Activated CD8-positive, alpha-beta memory T cell treated with anti-CD3 and anti-CD28 coated beads for 36 hours (primary cell): ENCODE measurements at regions not wholly inside any gene's neighbourhood (a gene's known extent, or its start where the extent isn't known, plus 50 kb on each side); places are given as distances from the start of the nearest gene placed in this dataset.

Experiments used
- CTCF ChIA-PET: fragments of 350-600 bp; sonication (Branson Sonifier 250); formaldehyde crosslinking; loops from one replicate; lab custom pipeline; 2021; ENCODE audit warnings: antibody characterized with exemption; lab: Charles Lee
- POLR2A ChIA-PET: fragments of 350-600 bp; sonication (Branson Sonifier 250); formaldehyde crosslinking; loops from one replicate; lab custom pipeline; 2021; ENCODE audit warnings: antibody characterized with exemption; lab: Charles Lee

GRCh38 chr13:30052120-30052519 is 201.7 kb upstream of the UBL3 start:
- ChIA-PET CTCF (interaction anchor here (0.6 kb wide), 1 partner anchor 22 kb away, joined by 3 read pairs; no protein-coding TSS in a partner anchor), POLR2A (no interaction called here)

DNA sequence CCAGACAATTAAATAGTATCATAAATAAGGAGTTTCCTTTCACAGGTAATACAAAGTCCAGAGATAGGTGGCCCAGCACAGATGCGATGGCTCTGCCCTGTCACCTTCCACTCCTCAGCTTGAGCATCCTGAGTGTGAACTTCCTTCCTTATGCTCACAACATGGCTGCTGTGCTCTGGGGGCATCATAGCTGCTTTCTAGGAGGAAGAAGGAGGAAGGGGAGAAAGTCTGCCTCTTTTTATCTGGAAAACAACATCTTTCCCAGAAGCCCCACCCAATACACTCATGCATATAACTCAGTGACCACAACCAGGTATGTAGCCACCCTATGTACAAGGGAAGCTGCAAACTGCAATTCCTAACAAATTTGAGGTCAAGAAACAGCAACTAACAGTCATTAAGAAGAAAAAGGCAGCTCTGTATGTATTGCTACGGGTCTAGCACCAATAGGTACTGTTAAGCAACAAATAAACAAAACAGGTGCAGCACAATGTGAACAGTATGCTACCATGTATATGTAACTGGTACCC is 201.2 kb upstream of the UBL3 start:
- ChIA-PET CTCF (interaction anchor here (0.6 kb wide), 1 partner anchor 22 kb away, joined by 3 read pairs; no protein-coding TSS in a partner anchor), POLR2A (no interaction called here)

DNA sequence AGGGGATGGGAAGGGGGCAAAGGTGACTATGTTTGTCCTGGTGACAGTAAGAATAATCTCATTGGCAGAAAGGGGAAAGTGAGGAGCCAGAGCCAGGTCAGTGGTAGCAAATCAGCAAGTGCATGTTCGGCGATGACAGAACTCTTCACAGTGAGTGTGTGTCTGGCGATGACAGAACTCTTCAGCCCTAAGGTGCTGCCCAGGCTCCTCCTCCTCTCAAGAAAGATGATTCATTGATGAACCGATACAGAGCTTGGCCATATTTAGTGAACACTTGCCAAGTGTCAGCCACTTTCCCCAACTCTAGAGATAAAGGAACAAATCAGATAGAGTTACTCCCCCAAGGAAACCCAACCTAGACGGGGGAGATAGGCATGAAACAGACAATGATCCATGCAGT is 199.3 kb upstream of the UBL3 start:
- ChIA-PET CTCF (no interaction called here), POLR2A (no interaction called here)

DNA sequence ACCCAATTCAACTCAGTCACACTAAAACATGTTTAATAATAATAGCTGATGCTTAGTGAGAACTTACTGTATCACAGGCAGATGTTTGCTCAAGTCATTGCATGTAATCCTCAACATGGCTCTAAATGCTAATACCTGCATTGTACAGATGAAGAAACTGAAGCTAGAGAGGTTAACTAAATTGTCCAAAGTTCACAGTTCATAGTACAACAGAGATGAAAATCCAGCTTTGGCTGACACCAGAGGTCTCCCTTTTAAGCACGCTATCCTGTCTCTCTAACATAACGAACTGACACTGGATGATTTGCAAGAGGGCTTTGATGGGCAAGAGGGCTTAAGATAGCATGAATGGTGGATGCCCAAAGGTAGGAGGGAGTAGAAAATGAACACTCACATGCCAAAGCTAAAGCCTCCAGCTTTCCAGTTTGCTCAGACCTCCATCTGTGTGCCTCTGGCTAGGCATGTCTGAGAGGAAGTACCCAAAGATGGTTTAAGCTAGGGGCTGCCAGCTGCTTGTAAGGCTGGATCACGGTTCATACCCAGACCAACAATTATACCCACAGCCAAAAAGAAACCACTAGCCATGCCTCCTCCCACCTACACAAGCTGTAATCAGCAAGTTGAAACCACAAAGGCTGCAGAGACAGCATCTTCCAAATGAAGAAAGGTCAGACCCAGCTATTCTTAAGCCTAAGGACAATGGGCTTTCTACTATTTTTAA is 196.9 kb upstream of the UBL3 start:
- CTCF ChIA-PET: no interaction called here
- POLR2A ChIA-PET: no interaction called here

- POLR2A ChIA-PET: no interaction called here
- CTCF ChIA-PET: no interaction called here
Measured at GRCh38 chr13:30045916-30046704, 195.7 kb upstream of the UBL3 start.

- CTCF ChIA-PET: no interaction called here
- POLR2A ChIA-PET: no interaction called here
Measured at GRCh38 chr13:30044932-30045331, 194.5 kb upstream of the UBL3 start.

GRCh38 chr13:30043631-30043925 is 193.2 kb upstream of the UBL3 start:
- POLR2A ChIA-PET: no interaction called here
- CTCF ChIA-PET: no interaction called here

DNA sequence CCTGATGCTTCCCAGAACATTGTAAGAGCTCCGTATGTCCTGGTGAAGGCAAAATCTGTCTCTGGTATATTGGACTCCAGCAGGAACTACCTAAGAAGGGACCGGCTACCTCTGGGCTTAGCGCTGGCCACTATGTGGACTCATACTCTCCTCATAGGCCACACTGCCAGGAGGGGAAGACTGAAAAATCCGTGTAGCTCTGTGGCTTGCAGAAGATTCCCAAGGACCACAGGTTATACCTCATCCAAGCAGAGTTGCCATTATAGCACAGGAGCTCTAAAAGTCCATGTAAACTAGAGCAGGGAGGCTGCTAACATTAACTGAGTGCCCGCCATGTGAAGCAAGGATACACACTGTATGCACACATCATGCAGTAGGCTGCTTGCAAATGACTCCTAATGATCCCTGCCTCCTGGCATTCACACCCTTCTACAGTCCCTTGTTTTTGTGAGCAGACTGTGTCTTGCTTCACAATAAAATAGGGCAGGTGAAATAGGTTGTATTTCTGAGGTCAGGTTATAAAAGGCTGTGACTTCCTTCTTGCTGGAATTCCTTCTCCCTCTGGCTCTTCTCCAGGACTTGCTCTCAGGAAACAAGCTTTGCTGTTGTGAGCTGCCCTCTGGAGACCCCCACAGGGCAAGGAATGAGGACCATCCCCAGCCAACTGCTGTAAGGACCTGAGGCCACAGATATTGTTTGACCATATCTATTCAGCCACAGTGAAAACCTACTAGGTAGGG is 192.6 kb upstream of the UBL3 start:
- POLR2A ChIA-PET: no interaction called here
- CTCF ChIA-PET: no interaction called here

DNA sequence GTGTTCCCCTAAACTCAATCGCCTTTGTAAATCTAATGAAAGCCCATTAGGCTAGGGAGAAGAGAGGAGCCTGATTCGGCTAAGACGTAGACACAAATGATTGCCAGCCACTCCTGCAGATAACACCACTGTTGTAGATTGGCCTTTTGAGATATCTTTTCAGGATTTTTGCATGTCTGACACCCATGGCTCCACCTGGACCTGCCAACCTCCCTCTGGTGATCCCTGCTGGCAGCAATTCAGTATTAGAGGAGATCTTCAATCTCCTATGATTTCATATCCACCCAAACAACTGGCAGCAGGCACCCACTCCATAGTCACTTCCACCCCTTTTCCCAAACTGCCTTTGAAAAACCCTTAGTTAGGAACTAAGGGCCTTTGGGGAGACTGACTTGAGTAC is 191.9 kb upstream of the UBL3 start:
- CTCF ChIA-PET: no interaction called here
- POLR2A ChIA-PET: no interaction called here

DNA sequence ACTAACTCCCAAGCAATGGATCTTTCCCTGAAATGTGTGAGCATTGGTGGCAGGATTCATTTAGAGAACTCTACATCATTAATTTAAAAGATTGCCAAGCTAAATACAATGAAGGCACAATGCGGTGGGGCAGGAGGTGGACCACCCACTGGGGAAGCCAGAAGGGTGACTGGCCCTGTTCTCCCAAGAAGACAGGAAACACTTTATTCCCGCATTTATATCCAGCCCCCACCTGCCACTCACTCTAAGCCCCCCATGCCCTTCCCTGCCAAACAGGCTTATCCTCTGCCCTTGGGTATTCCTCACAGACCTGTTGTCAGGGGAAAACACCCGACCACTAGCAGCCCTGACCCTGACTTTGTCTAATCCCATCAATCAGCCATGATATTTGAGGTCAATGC is 189.1 kb upstream of the UBL3 start:
- ChIA-PET CTCF (interaction anchor here (1.0 kb wide), 1 partner anchor 11 kb away, joined by 3 read pairs; no protein-coding TSS in a partner anchor), POLR2A (no interaction called here)

DNA sequence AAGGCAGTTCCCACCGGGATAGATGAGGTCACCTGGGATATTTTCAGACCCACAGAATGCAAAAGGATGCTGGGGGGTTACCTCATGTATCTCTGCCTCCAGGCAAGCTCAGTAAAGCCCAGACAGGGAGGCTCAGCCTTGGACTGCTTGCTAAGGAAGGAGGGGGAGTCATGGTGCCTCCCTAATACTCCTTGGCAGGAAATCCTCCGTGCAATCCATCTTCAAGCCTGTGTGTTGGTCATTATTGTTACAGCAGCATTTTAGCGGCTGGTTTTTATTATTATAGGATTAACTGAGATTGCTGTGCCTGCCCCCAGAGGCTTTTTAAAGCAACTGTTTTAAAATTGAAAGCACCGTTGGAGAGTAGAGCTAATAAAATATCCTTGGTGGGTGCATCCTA is 188.5 kb upstream of the UBL3 start:
- POLR2A ChIA-PET: no interaction called here
- CTCF ChIA-PET: no interaction called here

GRCh38 chr13:30037766-30038165 is 187.3 kb upstream of the UBL3 start:
- CTCF ChIA-PET: no interaction called here

GRCh38 chr13:30037306-30037705 is 186.9 kb upstream of the UBL3 start:
- CTCF ChIA-PET: interaction anchor here (0.6 kb wide), 1 partner anchor 95 kb away, joined by 4 read pairs; no protein-coding TSS in a partner anchor
- POLR2A ChIA-PET: no interaction called here

More at GRCh38 chr13:30037766-30038165, 187.3 kb upstream of the UBL3 start:
- POLR2A ChIA-PET: no interaction called here

- ChIA-PET CTCF (no interaction called here), POLR2A (no interaction called here)
Measured at GRCh38 chr13:30034458-30034795, 184.0 kb upstream of the UBL3 start.

DNA sequence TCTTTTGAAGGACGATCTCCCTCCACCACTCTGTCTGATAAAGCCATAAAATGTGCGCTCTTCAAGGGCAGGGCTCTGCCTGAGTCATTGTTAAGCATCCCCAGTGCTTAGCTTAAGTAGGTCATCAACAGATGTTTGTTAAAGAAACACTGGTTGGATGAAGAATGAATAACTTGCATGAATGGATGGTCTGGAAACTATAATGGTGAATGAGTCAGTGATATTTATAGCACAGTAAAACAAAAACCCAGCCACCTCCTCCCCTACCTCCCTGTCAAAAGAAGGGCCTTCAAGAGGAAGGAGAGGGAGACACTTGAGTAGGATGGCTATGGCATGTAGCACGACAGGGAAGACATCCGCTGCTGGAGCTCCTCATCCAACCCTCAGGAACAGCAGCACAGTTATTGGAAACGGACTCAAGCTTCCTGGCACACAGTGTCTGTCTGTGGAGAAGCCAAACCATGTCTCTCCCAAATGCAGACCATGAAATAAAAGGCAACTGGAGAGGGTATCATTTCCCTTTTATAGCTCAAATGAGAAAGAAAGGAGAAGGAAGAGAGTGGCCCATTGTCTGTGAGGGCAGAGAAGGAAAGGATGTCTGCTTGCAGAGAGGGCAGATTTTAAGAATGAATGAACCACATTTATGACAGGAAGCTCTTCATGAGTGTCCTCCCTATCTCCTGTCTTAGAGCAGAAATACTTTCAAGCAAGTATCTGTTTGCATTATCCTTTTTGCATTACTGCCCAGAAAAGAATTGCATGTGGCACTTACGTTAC is 183.5 kb upstream of the UBL3 start:
- ChIA-PET CTCF (no interaction called here), POLR2A (no interaction called here)

- ChIA-PET POLR2A (no interaction called here), CTCF (no interaction called here)
Measured at GRCh38 chr13:30032263-30032662, 181.8 kb upstream of the UBL3 start.

DNA sequence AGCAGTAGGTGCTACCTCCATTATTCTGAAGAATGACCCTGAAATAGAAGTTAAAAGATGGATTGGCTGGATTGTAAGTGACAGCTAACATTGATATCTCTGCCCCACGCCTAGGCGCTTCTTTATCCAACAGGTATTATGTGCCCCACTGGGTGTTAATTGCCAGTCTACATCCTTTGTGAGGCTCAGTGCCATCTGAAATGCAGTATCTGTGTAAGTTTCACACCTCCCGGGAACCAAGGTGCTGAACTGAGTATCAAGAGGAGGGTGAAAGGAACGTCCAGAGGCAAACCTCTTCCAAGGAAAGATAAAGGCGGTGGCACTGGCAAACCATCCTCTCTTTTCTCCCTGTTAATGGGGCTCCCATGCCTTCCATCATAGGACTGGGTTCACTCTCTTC is 181.1 kb upstream of the UBL3 start:
- ChIA-PET POLR2A (no interaction called here), CTCF (no interaction called here)

DNA sequence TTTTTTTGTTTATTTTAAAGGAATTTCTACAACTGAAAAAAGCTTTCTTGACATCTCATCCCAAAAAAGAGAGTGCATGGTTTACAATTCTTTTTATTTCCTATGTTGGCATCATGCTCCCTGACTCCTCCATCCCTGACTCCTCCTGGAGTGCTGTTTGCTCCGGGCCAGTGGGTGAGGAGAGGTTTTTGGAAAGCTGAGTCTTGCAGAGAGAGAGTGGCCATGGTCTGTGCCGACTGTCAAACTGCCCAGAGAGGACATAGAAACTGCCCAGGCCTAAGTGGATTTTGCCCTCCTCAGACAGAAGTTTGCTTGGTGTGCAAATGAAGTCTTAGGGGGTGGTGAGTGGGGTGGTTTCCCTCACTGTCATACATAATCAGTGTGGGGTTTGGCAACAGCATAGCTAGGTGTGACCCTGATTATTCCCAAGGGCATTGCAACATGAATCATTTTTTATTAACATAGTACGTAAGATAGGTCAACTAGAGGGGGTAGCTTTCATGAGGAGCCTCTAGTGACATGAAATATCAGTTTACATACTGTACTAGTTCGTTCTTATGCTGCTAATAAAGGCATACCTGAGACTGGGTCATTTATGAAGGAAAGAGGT is 179.8 kb upstream of the UBL3 start:
- ChIA-PET CTCF (no interaction called here), POLR2A (no interaction called here)
